Neuronal stem cell (in vitro differentiated cells): ENCODE measurements at regions not wholly inside any gene's neighbourhood (a gene's known extent, or its start where the extent isn't known, plus 50 kb on each side); places are given as distances from the start of the nearest gene placed in this dataset.
"Not testable (repeated sequence)": the region's sequence is repeated elsewhere in the genome, so short reads cannot be mapped to it uniquely, and the experiment has no call there.

Experiments
- DNase-seq: peaks from one replicate; pipeline ENCODE4 v3.0.0-alpha.2; 2013; ENCODE audit warnings: low spot score
- H2AFZ ChIP-seq: one replicate; pipeline ENCODE4 v1.6.1; 2013; ENCODE audit warnings: mild to moderate bottlenecking, low read length, inconsistent platforms
- H2AK5ac ChIP-seq: 2 replicates; pipeline ENCODE4 v1.6.1; 2013; ENCODE audit warnings: low read depth, mild to moderate bottlenecking, inconsistent platforms, low read length, moderate library complexity, mixed read lengths
- H2BK120ac ChIP-seq: 2 replicates; pipeline ENCODE4 v1.6.1; 2013; ENCODE audit warnings: low read depth, mild to moderate bottlenecking, inconsistent platforms, low read length, moderate library complexity, mixed read lengths
- H2BK12ac ChIP-seq: one replicate; pipeline ENCODE4 v1.6.1; 2013; ENCODE audit warnings: low read length, inconsistent platforms
- H2BK15ac ChIP-seq: 2 replicates; pipeline ENCODE4 v1.6.1; 2013; ENCODE audit warnings: mild to moderate bottlenecking, low read length, inconsistent platforms, mixed read lengths
- H2BK5ac ChIP-seq: one replicate; pipeline ENCODE4 v1.6.1; 2013; ENCODE audit warnings: inconsistent platforms, mild to moderate bottlenecking, low read length, moderate library complexity
- H3K14ac ChIP-seq: one replicate; pipeline ENCODE4 v1.6.1; 2013; ENCODE audit warnings: low read length, inconsistent platforms
- H3K18ac ChIP-seq: 2 replicates; pipeline ENCODE4 v1.6.1; 2013; ENCODE audit warnings: low read length, inconsistent platforms
- H3K23ac ChIP-seq: 2 replicates; pipeline ENCODE4 v1.6.1; 2013; ENCODE audit warnings: low read depth, mild to moderate bottlenecking, mixed read lengths, low read length, inconsistent platforms; ENCODE audit not compliant: poor library complexity
- H3K27ac ChIP-seq: replicated peaks from 3 replicates; pipeline ENCODE4 v1.5.1; 2013; ENCODE audit warnings: low read length, inconsistent platforms
- H3K27me3 ChIP-seq, 3 experiments: 2 replicates each; pipeline ENCODE4 v1.6.1; 2013; ENCODE audit warnings: low read length in 3 of 3, mild to moderate bottlenecking in 2 of 3, inconsistent platforms in 1 of 3, low read depth in 1 of 3, mixed read lengths in 1 of 3, moderate library complexity in 1 of 3; ENCODE audit not compliant: control insufficient read depth in 3 of 3, insufficient read depth in 3 of 3
- H3K36me3 ChIP-seq, 2 donors: replicated peaks in 1 of 2; 2 replicates each; pipeline ENCODE4 v1.6.1; 2013; ENCODE audit warnings: low read length in 2 of 2; ENCODE audit not compliant: control insufficient read depth in 2 of 2, insufficient read depth in 2 of 2
- H3K4ac ChIP-seq: 2 replicates; pipeline ENCODE4 v1.6.1; 2013; ENCODE audit warnings: inconsistent platforms, mild to moderate bottlenecking, low read length, moderate library complexity
- H3K4me1 ChIP-seq, 2 donors: 1 replicate in 1 of 2; 2 replicates in 1 of 2; pipeline ENCODE4 v1.6.1; 2013; ENCODE audit warnings: low read length in 2 of 2, low read depth in 1 of 2; ENCODE audit not compliant: control insufficient read depth in 2 of 2, insufficient read depth in 1 of 2
- H3K4me2 ChIP-seq: one replicate; pipeline ENCODE4 v1.6.1; 2013; ENCODE audit warnings: mild to moderate bottlenecking, low read length, inconsistent platforms; ENCODE audit not compliant: insufficient read depth, poor library complexity, severe bottlenecking
- H3K4me3 ChIP-seq, 2 donors: 2 replicates each; pipeline ENCODE4 v1.5.1; 2013; ENCODE audit warnings: low read length in 2 of 2, mild to moderate bottlenecking in 2 of 2, inconsistent platforms in 1 of 2, moderate library complexity in 1 of 2
- H3K79me1 ChIP-seq: one replicate; pipeline ENCODE4 v1.6.1; 2013; ENCODE audit warnings: low read depth, mild to moderate bottlenecking, inconsistent platforms, low read length, moderate library complexity
- H3K9ac ChIP-seq: one replicate; pipeline ENCODE4 v1.6.1; 2013; ENCODE audit warnings: mild to moderate bottlenecking, low read depth, low read length, inconsistent platforms; ENCODE audit not compliant: poor library complexity
- H3K9me3 ChIP-seq, 2 donors: replicated peaks in 1 of 2; 2 replicates each; pipeline versions ENCODE3 to v1.6.1; 2013; ENCODE audit warnings: low read length in 2 of 2, mild to moderate bottlenecking in 2 of 2, inconsistent platforms in 1 of 2, low read depth in 1 of 2, mixed read lengths in 1 of 2, moderate library complexity in 1 of 2; ENCODE audit not compliant: control insufficient read depth in 2 of 2, insufficient read depth in 1 of 2
- H4K8ac ChIP-seq: one replicate; pipeline ENCODE4 v1.6.1; 2013; ENCODE audit warnings: low read depth, mild to moderate bottlenecking, inconsistent platforms, low read length, moderate library complexity
- H4K91ac ChIP-seq: one replicate; pipeline ENCODE4 v1.6.1; 2013; ENCODE audit warnings: low read length, low read depth, mild to moderate bottlenecking, inconsistent platforms; ENCODE audit not compliant: poor library complexity
- WGBS, 2 donors: extraction: QIAGEN DNeasy Blood & Tissue Kit; methylation state at CpG; one replicate each; pipeline ENCODE4 v1.1.7; 2013; ENCODE audit warnings: missing lambda C conversion rate in 2 of 2, mixed read lengths in 1 of 2; ENCODE audit not compliant: insufficient read length in 2 of 2, insufficient replicate concordance in 1 of 2; ENCODE audit errors: extremely low coverage in 2 of 2; 5-methylcytosine and 5-hydroxymethylcytosine counted together

DNA sequence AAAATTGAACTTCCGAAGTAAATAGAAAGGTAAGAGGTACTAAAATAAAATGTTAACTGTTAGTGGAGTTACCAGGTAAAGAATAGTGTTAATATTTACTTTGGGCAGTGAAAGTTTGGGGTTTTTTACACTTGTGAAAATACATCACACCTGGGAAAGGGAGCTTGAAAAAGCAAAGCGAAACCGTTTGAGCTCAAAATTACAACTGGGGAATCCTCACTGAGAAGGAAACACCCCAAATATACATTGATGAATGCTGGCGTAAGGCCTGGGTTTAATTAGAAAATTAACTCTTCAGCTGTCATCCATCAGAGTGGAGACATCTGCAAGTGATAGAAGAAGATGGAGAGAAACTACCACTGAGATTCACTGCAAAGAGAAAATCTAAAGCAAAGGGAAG, 1153.0 kb downstream of the SLITRK5 start:
- H2BK12ac ChIP-seq = no peak overlapping the region
- H3K36me3 ChIP-seq = no peaks in the 10 kb centered on the region
- no peak overlapping the region for H3K27ac ChIP-seq
- H2AK5ac ChIP-seq = no peak overlapping the region
- no peak overlapping the region for H2BK120ac ChIP-seq
- no peaks in the 10 kb centered on the region for H3K27me3 ChIP-seq
- H3K4me3 ChIP-seq = no peak overlapping the region
- whole genome bisulfite sequencing, 2 donors = no CpG with 5 or more reads among the region's 4 CpGs
- no peak overlapping the region for H3K9ac ChIP-seq
- no peak overlapping the region for H3K4me2 ChIP-seq
- no peaks in the 10 kb centered on the region for H3K9me3 ChIP-seq
- H3K14ac ChIP-seq = no peak overlapping the region
- DNase-seq = no peak
- no peak overlapping the region for H3K4ac ChIP-seq
- no peak overlapping the region for H2AFZ ChIP-seq
- no peaks in the 10 kb centered on the region for H3K4me1 ChIP-seq
- H3K23ac ChIP-seq = no peak overlapping the region
- no peak overlapping the region for H4K8ac ChIP-seq
- H3K79me1 ChIP-seq = no peaks in the 10 kb centered on the region
- no peak overlapping the region for H3K18ac ChIP-seq
- H2BK5ac ChIP-seq = no peak overlapping the region
- H2BK15ac ChIP-seq = no peak overlapping the region
- no peak overlapping the region for H4K91ac ChIP-seq

DNA sequence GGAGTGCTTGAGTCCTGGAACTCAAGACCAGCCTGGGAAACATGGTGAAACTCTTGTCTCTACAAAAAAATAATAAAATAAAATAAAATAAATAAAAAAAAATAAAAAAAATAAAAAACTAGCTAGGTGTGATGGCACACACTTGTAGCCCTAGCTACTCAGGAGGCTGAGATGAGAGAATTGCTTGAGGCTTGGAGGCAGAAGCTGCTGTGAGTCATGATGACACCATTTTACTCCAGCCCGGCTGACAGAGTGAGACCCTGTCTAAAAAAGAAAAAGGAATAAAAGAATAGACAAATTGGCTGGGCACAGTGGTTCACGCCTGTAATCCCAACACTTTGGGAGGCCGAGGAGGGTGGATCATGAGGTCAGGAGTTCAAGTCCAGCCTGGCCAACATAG, 1168.9 kb downstream of the SLITRK5 start:
- no peak overlapping the region for H4K8ac ChIP-seq
- H4K91ac ChIP-seq = no peak overlapping the region
- H2BK15ac ChIP-seq = no peak overlapping the region
- DNase-seq = no peak
- no peaks in the 10 kb centered on the region for H3K4me1 ChIP-seq
- H2BK12ac ChIP-seq = no peak overlapping the region
- H3K9ac ChIP-seq = no peak overlapping the region
- no peak overlapping the region for H3K18ac ChIP-seq
- H3K4me3 ChIP-seq = no peak overlapping the region
- H3K27ac ChIP-seq = no peak overlapping the region
- H3K4me2 ChIP-seq = no peak overlapping the region
- H2BK120ac ChIP-seq = no peak overlapping the region
- no peaks in the 10 kb centered on the region for H3K27me3 ChIP-seq
- H3K36me3 ChIP-seq = no peaks in the 10 kb centered on the region
- no peak overlapping the region for H3K23ac ChIP-seq
- no peak overlapping the region for H2BK5ac ChIP-seq
- no peak overlapping the region for H3K4ac ChIP-seq
- H2AK5ac ChIP-seq = no peak overlapping the region
- no peaks in the 10 kb centered on the region for H3K79me1 ChIP-seq
- H3K14ac ChIP-seq = no peak overlapping the region
- H2AFZ ChIP-seq = no peak overlapping the region
- no peaks in the 10 kb centered on the region for H3K9me3 ChIP-seq
- WGBS, 2 donors = no CpG with 5 or more reads among the region's 3 CpGs

DNA sequence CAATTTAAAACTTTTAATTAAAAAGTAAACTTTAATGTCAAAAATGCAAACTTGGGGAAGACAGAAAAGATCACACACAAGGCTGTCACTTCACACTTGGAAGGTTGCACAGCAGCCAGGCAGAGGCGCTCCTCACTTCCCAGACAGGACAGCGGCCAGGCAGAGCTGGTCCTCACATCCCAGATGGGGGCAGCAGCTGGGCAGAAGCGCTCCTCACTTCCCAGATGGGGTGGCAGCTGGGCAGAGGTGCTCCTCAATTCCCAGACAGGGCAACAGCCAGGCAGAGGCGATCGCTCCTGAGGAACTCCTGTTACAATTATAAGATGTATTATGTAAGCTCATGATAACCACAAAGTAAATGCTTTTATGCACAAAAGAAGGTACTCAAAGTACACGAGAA, 1181.1 kb downstream of the SLITRK5 start:
- H3K4me3 ChIP-seq, H3K14ac ChIP-seq, H3K79me1 ChIP-seq, H2BK12ac ChIP-seq, H3K4me1 ChIP-seq, H2BK15ac ChIP-seq, H4K8ac ChIP-seq, H2BK120ac ChIP-seq, H3K9ac ChIP-seq, H3K36me3 ChIP-seq, H3K18ac ChIP-seq, H3K9me3 ChIP-seq, H3K23ac ChIP-seq, H2BK5ac ChIP-seq, H4K91ac ChIP-seq, H3K27ac ChIP-seq, H3K4me2 ChIP-seq, H2AK5ac ChIP-seq, DNase-seq, H3K27me3 ChIP-seq, H3K4ac ChIP-seq, H2AFZ ChIP-seq: not testable (repeated sequence)
- no CpG with 5 or more reads among the region's 6 CpGs for WGBS, 2 donors

DNA sequence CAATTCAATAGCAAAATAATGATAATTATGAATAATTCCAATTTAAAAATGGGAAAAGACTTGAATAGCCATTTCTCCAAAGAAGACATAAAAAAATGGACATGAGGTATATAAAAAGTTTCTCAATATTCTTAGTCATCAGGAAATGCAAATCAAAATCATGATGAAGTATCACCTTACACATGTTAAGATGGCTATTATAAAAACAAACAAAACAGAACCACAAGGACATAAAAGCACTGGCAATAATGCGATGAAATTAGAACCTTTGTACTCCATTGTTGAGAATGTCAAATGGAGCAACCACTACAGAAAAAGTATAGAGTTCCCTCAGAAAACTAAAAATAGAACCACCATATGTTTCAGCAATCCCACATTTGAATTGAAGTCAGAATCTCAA, 1186.1 kb downstream of the SLITRK5 start:
- Histone ChIP-seq H3K9ac (no peak overlapping the region), H2BK5ac (no peak overlapping the region), H2BK15ac (no peak overlapping the region), H3K36me3 (no peaks in the 10 kb centered on the region), H3K4ac (no peak overlapping the region), H3K4me1 (no peaks in the 10 kb centered on the region), H3K9me3 (no peaks in the 10 kb centered on the region), H3K27ac (no peak overlapping the region), H2AK5ac (no peak overlapping the region), H3K18ac (no peak overlapping the region), H3K4me3 (no peak overlapping the region), H4K8ac (no peak overlapping the region), H2BK120ac (no peak overlapping the region), H2BK12ac (no peak overlapping the region), H3K4me2 (no peak overlapping the region), H3K23ac (no peak overlapping the region), H2AFZ (no peak overlapping the region), H4K91ac (no peak overlapping the region), H3K14ac (no peak overlapping the region), H3K79me1 (no peaks in the 10 kb centered on the region), H3K27me3 (no peaks in the 10 kb centered on the region)
- DNase-seq = no peak
- WGBS, 2 donors = no CpG with 5 or more reads among the region's 1 CpG
